LNCAP (cell line): ENCODE measurements at regions not wholly inside any gene's neighbourhood (a gene's known extent, or its start where the extent isn't known, plus 50 kb on each side); places are given as distances from the start of the nearest gene placed in this dataset.

Experiments
- CTCF ChIP-seq: fragments of 450-650 bp; IDR thresholded peaks from 2 replicates; pipeline ENCODE4 v1.5.1; 2017; ENCODE audit warnings: mild to moderate bottlenecking

GRCh38 chr2:18083806-18084205 is 205.3 kb downstream of the KCNS3 start:
- TF ChIP-seq CTCF: no peak

- no peak for TF ChIP-seq CTCF
Measured at GRCh38 chr2:18078216-18078615, 199.7 kb downstream of the KCNS3 start.

- TF ChIP-seq CTCF: no peak
Measured at GRCh38 chr2:18077704-18078103, 199.2 kb downstream of the KCNS3 start.

GRCh38 chr2:18077231-18077630 is 198.8 kb downstream of the KCNS3 start:
- no peak for TF ChIP-seq CTCF

GRCh38 chr2:18074476-18074875 is 196.0 kb downstream of the KCNS3 start:
- no peak for TF ChIP-seq CTCF

GRCh38 chr2:18073601-18074000 is 195.1 kb downstream of the KCNS3 start:
- TF ChIP-seq CTCF: no peak

- no peak for TF ChIP-seq CTCF
Measured at GRCh38 chr2:18067588-18068384, 189.3 kb downstream of the KCNS3 start.

- TF ChIP-seq CTCF: no peak
Measured at GRCh38 chr2:18066894-18067293, 188.4 kb downstream of the KCNS3 start.
